GM12872 (cell line): ENCODE measurements at regions not wholly inside any gene's neighbourhood (a gene's known extent, or its start where the extent isn't known, plus 50 kb on each side); places are given as distances from the start of the nearest gene placed in this dataset.

Experiments
- CTCF ChIP-seq: IDR thresholded peaks from 3 replicates; pipeline ENCODE4 v1.5.1; 2011; ENCODE audit warnings: low read depth, mild to moderate bottlenecking, low read length, moderate library complexity; ENCODE audit not compliant: insufficient read depth

GRCh38 chr4:126750723-126751122 lies 882.0 kb upstream of the INTU start:
- TF ChIP-seq CTCF, result no peak

- no peak for TF ChIP-seq CTCF
These were observed 880.6 kb upstream of the INTU start for GRCh38 chr4:126752126-126752525.

- no peak for TF ChIP-seq CTCF
These were observed 880.1 kb upstream of the INTU start for GRCh38 chr4:126752702-126753101.

- TF ChIP-seq CTCF, result no peak
These were observed 879.2 kb upstream of the INTU start for GRCh38 chr4:126753592-126753991.

- TF ChIP-seq CTCF, result no peak
These were observed 877.3 kb upstream of the INTU start for GRCh38 chr4:126755506-126755905.

- TF ChIP-seq CTCF, result no peak
These were observed 876.5 kb upstream of the INTU start for GRCh38 chr4:126756050-126756829.

- no peak for TF ChIP-seq CTCF
These were observed 875.5 kb upstream of the INTU start for GRCh38 chr4:126757219-126757618.
